ENCODE measurements at regions not wholly inside any gene's neighbourhood (a gene's known extent, or its start where the extent isn't known, plus 50 kb on each side); places are given as distances from the start of the nearest gene placed in this dataset.

- Histone ChIP-seq H2BK120ac (ENCODE audit: low read depth, low read length) (no peak overlapping the region), H2BK15ac (ENCODE audit: low read depth, poor library complexity, severe bottlenecking) (no peak overlapping the region), H3K27ac (ENCODE audit: low read length, poor library complexity, severe bottlenecking) (no peak overlapping the region), H3K27me3 (ENCODE audit: control insufficient read depth in 1 of 2, insufficient read depth in 1 of 2, low read length in 2 of 2) (peaks cover 0 to 3% of the 10 kb centered on the region in 2 experiments), H3K4me3 (ENCODE audit: insufficient read depth in 1 of 2, low read depth in 1 of 2, low read length in 2 of 2) (no peak overlapping the region), H3K79me1 (replicated peaks; ENCODE audit: low read length, poor library complexity, severe bottlenecking) (no peaks in the 10 kb centered on the region), H4K91ac (ENCODE audit: low read length) (no peak overlapping the region), H4K8ac (ENCODE audit: low read length) (no peak overlapping the region), H3K4me2 (ENCODE audit: low read length, poor library complexity, severe bottlenecking) (no peak overlapping the region), H3K14ac (ENCODE audit: low read length in 2 of 2) (no peak overlapping the region), H3K9ac (ENCODE audit: low read length) (no peak overlapping the region), H2BK12ac (ENCODE audit: low read length in 2 of 2) (no peak overlapping the region), H3K18ac (ENCODE audit: low read depth in 1 of 2, low read length in 2 of 2) (no peak overlapping the region), H2AK5ac (ENCODE audit: low read length, severe bottlenecking) (no peak overlapping the region), H3K4me1 (ENCODE audit: control insufficient read depth, insufficient read depth, low read depth, low read length) (no peaks in the 10 kb centered on the region), H2AFZ (ENCODE audit: low read depth, low read length) (no peak overlapping the region), H3K23ac (ENCODE audit: low read length in 2 of 2) (no peak overlapping the region), H2BK5ac (ENCODE audit: low read depth, low read length, poor library complexity, severe bottlenecking) (no peak overlapping the region), H3K36me3 (ENCODE audit: control insufficient read depth in 1 of 2, insufficient read depth in 2 of 2, low read depth in 1 of 2, low read length in 2 of 2) (no peaks in the 10 kb centered on the region), H3K9me3 (ENCODE audit: control insufficient read depth, low read length) (no peaks in the 10 kb centered on the region), H3K4ac (ENCODE audit: low read depth in 1 of 2, low read length in 2 of 2) (no peak overlapping the region)
- no peak for DNase-seq
Measured at GRCh38 chr12:47350062-47350408, 270.3 kb upstream of the AMIGO2 start.

GRCh38 chr12:47349137-47350061, 269.6 kb upstream of the AMIGO2 start:
- Histone ChIP-seq H2AFZ (ENCODE audit: low read depth, low read length) (no peak overlapping the region), H3K27me3 (ENCODE audit: control insufficient read depth in 1 of 2, insufficient read depth in 1 of 2, low read length in 2 of 2) (peaks cover 0 to 3% of the 10 kb centered on the region in 2 experiments), H4K91ac (ENCODE audit: low read length) (no peak overlapping the region), H3K4me2 (ENCODE audit: low read length, poor library complexity, severe bottlenecking) (no peak overlapping the region), H3K4me3 (ENCODE audit: insufficient read depth in 1 of 2, low read depth in 1 of 2, low read length in 2 of 2) (no peak overlapping the region), H3K27ac (ENCODE audit: low read length, poor library complexity, severe bottlenecking) (no peak overlapping the region), H3K18ac (ENCODE audit: low read depth in 1 of 2, low read length in 2 of 2) (no peak overlapping the region), H2AK5ac (ENCODE audit: low read length, severe bottlenecking) (no peak overlapping the region), H3K79me1 (replicated peaks; ENCODE audit: low read length, poor library complexity, severe bottlenecking) (no peaks in the 10 kb centered on the region), H2BK15ac (ENCODE audit: low read depth, poor library complexity, severe bottlenecking) (no peak overlapping the region), H3K4me1 (ENCODE audit: control insufficient read depth, insufficient read depth, low read depth, low read length) (no peaks in the 10 kb centered on the region), H3K23ac (ENCODE audit: low read length in 2 of 2) (no peak overlapping the region), H2BK12ac (ENCODE audit: low read length in 2 of 2) (no peak overlapping the region), H3K14ac (ENCODE audit: low read length in 2 of 2) (no peak overlapping the region), H3K4ac (ENCODE audit: low read depth in 1 of 2, low read length in 2 of 2) (no peak overlapping the region), H4K8ac (ENCODE audit: low read length) (no peak overlapping the region), H3K9me3 (ENCODE audit: control insufficient read depth, low read length) (no peaks in the 10 kb centered on the region), H2BK120ac (ENCODE audit: low read depth, low read length) (no peak overlapping the region), H2BK5ac (ENCODE audit: low read depth, low read length, poor library complexity, severe bottlenecking) (no peak overlapping the region), H3K36me3 (ENCODE audit: control insufficient read depth in 1 of 2, insufficient read depth in 2 of 2, low read depth in 1 of 2, low read length in 2 of 2) (no peaks in the 10 kb centered on the region), H3K9ac (ENCODE audit: low read length) (no peak overlapping the region)
- DNase-seq, result no peak
- WGBS, result 95% methylated on average over 5 of the region's 5 CpGs

- Histone ChIP-seq H2BK12ac (ENCODE audit: low read length in 2 of 2) (no peak overlapping the region), H2AFZ (ENCODE audit: low read depth, low read length) (no peak overlapping the region), H4K8ac (ENCODE audit: low read length) (no peak overlapping the region), H3K27me3 (ENCODE audit: control insufficient read depth in 1 of 2, insufficient read depth in 1 of 2, low read length in 2 of 2) (peaks cover 0 to 3% of the 10 kb centered on the region in 2 experiments), H4K91ac (ENCODE audit: low read length) (no peak overlapping the region), H2BK15ac (ENCODE audit: low read depth, poor library complexity, severe bottlenecking) (no peak overlapping the region), H2AK5ac (ENCODE audit: low read length, severe bottlenecking) (no peak overlapping the region), H3K9me3 (ENCODE audit: control insufficient read depth, low read length) (no peaks in the 10 kb centered on the region), H2BK120ac (ENCODE audit: low read depth, low read length) (no peak overlapping the region), H3K79me1 (replicated peaks; ENCODE audit: low read length, poor library complexity, severe bottlenecking) (no peaks in the 10 kb centered on the region), H3K4ac (ENCODE audit: low read depth in 1 of 2, low read length in 2 of 2) (no peak overlapping the region), H3K4me3 (ENCODE audit: insufficient read depth in 1 of 2, low read depth in 1 of 2, low read length in 2 of 2) (no peak overlapping the region), H2BK5ac (ENCODE audit: low read depth, low read length, poor library complexity, severe bottlenecking) (no peak overlapping the region), H3K4me2 (ENCODE audit: low read length, poor library complexity, severe bottlenecking) (no peak overlapping the region), H3K27ac (ENCODE audit: low read length, poor library complexity, severe bottlenecking) (no peak overlapping the region), H3K23ac (ENCODE audit: low read length in 2 of 2) (no peak overlapping the region), H3K18ac (ENCODE audit: low read depth in 1 of 2, low read length in 2 of 2) (no peak overlapping the region), H3K4me1 (ENCODE audit: control insufficient read depth, insufficient read depth, low read depth, low read length) (no peaks in the 10 kb centered on the region), H3K9ac (ENCODE audit: low read length) (no peak overlapping the region), H3K36me3 (ENCODE audit: control insufficient read depth in 1 of 2, insufficient read depth in 2 of 2, low read depth in 1 of 2, low read length in 2 of 2) (no peaks in the 10 kb centered on the region), H3K14ac (ENCODE audit: low read length in 2 of 2) (no peak overlapping the region)
- DNase-seq, result no peak
- 60% methylated on average over 1 of the region's 1 CpG for WGBS
Measured at GRCh38 chr12:47348206-47348605, 268.4 kb upstream of the AMIGO2 start.

- no peaks in the 10 kb centered on the region for H3K36me3 ChIP-seq (ENCODE audit: control insufficient read depth in 1 of 2, insufficient read depth in 2 of 2, low read depth in 1 of 2, low read length in 2 of 2)
- H3K23ac ChIP-seq (ENCODE audit: low read length in 2 of 2), result no peak overlapping the region
- no peak overlapping the region for H2BK15ac ChIP-seq (ENCODE audit: low read depth, poor library complexity, severe bottlenecking)
- DNase-seq, result no peak
- no peak overlapping the region for H3K4ac ChIP-seq (ENCODE audit: low read depth in 1 of 2, low read length in 2 of 2)
- H2AK5ac ChIP-seq (ENCODE audit: low read length, severe bottlenecking), result no peak overlapping the region
- H3K27me3 ChIP-seq (ENCODE audit: control insufficient read depth in 1 of 2, insufficient read depth in 1 of 2, low read length in 2 of 2), result peaks cover 0 to 3% of the 10 kb centered on the region in 2 experiments
- H2BK120ac ChIP-seq (ENCODE audit: low read depth, low read length), result no peak overlapping the region
- no peak overlapping the region for H3K4me3 ChIP-seq (ENCODE audit: insufficient read depth in 1 of 2, low read depth in 1 of 2, low read length in 2 of 2)
- no peak overlapping the region for H2BK5ac ChIP-seq (ENCODE audit: low read depth, low read length, poor library complexity, severe bottlenecking)
- no peak overlapping the region for H3K9ac ChIP-seq (ENCODE audit: low read length)
- no peak overlapping the region for H2AFZ ChIP-seq (ENCODE audit: low read depth, low read length)
- H3K27ac ChIP-seq (ENCODE audit: low read length, poor library complexity, severe bottlenecking), result no peak overlapping the region
- H3K79me1 ChIP-seq (replicated peaks; ENCODE audit: low read length, poor library complexity, severe bottlenecking), result no peaks in the 10 kb centered on the region
- H3K4me1 ChIP-seq (ENCODE audit: control insufficient read depth, insufficient read depth, low read depth, low read length), result no peaks in the 10 kb centered on the region
- H4K8ac ChIP-seq (ENCODE audit: low read length), result no peak overlapping the region
- H3K4me2 ChIP-seq (ENCODE audit: low read length, poor library complexity, severe bottlenecking), result no peak overlapping the region
- 92% methylated on average over 2 of the region's 4 CpGs for WGBS
- H3K18ac ChIP-seq (ENCODE audit: low read depth in 1 of 2, low read length in 2 of 2), result no peak overlapping the region
- H3K14ac ChIP-seq (ENCODE audit: low read length in 2 of 2), result no peak overlapping the region
- H3K9me3 ChIP-seq (ENCODE audit: control insufficient read depth, low read length), result no peaks in the 10 kb centered on the region
- H2BK12ac ChIP-seq (ENCODE audit: low read length in 2 of 2), result no peak overlapping the region
- no peak overlapping the region for H4K91ac ChIP-seq (ENCODE audit: low read length)
Measured at GRCh38 chr12:47346251-47347019, 266.7 kb upstream of the AMIGO2 start.
